ENCODE measurements at regions not wholly inside any gene's neighbourhood (a gene's known extent, or its start where the extent isn't known, plus 50 kb on each side); places are given as distances from the start of the nearest gene placed in this dataset.

DNA sequence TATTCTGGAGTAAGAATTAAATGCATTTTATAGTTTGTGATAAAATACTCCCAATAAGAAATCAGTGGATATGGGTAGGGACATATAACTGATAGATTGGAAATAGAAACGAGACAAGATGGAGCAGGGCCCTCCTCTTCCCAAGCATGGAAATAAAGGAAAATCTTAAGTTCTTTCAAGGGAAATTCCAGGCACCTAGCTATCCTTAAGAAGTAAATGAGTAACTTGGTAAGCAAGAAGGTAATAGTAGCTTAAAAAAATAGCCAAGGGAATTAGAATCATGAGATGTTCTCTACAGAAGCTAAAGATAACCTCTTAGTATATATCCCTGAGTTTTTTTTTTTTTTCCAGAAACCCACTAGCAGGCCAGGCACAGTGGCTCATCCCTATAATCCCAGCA is 105.5 kb upstream of the FAM3C start:
- TF ChIP-seq, protein P1, sequence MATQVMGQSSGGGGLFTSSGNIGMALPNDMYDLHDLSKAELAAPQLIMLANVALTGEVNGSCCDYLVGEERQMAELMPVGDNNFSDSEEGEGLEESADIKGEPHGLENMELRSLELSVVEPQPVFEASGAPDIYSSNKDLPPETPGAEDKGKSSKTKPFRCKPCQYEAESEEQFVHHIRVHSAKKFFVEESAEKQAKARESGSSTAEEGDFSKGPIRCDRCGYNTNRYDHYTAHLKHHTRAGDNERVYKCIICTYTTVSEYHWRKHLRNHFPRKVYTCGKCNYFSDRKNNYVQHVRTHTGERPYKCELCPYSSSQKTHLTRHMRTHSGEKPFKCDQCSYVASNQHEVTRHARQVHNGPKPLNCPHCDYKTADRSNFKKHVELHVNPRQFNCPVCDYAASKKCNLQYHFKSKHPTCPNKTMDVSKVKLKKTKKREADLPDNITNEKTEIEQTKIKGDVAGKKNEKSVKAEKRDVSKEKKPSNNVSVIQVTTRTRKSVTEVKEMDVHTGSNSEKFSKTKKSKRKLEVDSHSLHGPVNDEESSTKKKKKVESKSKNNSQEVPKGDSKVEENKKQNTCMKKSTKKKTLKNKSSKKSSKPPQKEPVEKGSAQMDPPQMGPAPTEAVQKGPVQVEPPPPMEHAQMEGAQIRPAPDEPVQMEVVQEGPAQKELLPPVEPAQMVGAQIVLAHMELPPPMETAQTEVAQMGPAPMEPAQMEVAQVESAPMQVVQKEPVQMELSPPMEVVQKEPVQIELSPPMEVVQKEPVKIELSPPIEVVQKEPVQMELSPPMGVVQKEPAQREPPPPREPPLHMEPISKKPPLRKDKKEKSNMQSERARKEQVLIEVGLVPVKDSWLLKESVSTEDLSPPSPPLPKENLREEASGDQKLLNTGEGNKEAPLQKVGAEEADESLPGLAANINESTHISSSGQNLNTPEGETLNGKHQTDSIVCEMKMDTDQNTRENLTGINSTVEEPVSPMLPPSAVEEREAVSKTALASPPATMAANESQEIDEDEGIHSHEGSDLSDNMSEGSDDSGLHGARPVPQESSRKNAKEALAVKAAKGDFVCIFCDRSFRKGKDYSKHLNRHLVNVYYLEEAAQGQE (IDR thresholded peaks at IDR 0.05; ENCODE audit: insufficient replicate concordance, low read depth) = no peak
- no peak for TF ChIP-seq POLR2AphosphoS5 (IDR thresholded peaks at IDR 0.05; ENCODE audit: low read depth)
- TF ChIP-seq, protein P2, sequence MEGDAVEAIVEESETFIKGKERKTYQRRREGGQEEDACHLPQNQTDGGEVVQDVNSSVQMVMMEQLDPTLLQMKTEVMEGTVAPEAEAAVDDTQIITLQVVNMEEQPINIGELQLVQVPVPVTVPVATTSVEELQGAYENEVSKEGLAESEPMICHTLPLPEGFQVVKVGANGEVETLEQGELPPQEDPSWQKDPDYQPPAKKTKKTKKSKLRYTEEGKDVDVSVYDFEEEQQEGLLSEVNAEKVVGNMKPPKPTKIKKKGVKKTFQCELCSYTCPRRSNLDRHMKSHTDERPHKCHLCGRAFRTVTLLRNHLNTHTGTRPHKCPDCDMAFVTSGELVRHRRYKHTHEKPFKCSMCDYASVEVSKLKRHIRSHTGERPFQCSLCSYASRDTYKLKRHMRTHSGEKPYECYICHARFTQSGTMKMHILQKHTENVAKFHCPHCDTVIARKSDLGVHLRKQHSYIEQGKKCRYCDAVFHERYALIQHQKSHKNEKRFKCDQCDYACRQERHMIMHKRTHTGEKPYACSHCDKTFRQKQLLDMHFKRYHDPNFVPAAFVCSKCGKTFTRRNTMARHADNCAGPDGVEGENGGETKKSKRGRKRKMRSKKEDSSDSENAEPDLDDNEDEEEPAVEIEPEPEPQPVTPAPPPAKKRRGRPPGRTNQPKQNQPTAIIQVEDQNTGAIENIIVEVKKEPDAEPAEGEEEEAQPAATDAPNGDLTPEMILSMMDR (IDR thresholded peaks at IDR 0.05; ENCODE audit: insufficient read depth, low read length) = no peak
